Neural cell (in vitro differentiated cells): ENCODE measurements at regions not wholly inside any gene's neighbourhood (a gene's known extent, or its start where the extent isn't known, plus 50 kb on each side); places are given as distances from the start of the nearest gene placed in this dataset.

ENCODE experiments used
- H2AFZ ChIP-seq: fragments of 200-600, 300-800 bp; sonication (generic), shearing (Covaris generic); 2 replicates; pipeline ENCODE4 v1.6.0; 2014; ENCODE audit warnings: low read depth, mild to moderate bottlenecking, antibody characterized with exemption, low read length, moderate library complexity
- H3F3A ChIP-seq: fragments of 200-600 bp; shearing (Covaris generic); 2 replicates; pipeline ENCODE4 v1.6.1; 2016; ENCODE audit warnings: mild to moderate bottlenecking, moderate library complexity, mixed read lengths, antibody characterized with exemption, low read length; ENCODE audit not compliant: insufficient read depth, poor library complexity, severe bottlenecking
- H3K27ac ChIP-seq: fragments of 200-600, 300-800 bp; sonication (generic), shearing (Covaris generic); 2 replicates; pipeline ENCODE4 v1.5.1; 2014; ENCODE audit warnings: mild to moderate bottlenecking, low read length, moderate library complexity
- H3K27me3 ChIP-seq: fragments of 300-800, 200-600 bp; sonication (generic), shearing (Covaris generic); 2 replicates; pipeline ENCODE4 v1.6.0; 2014; ENCODE audit warnings: mild to moderate bottlenecking, low read depth, low read length, moderate library complexity; ENCODE audit not compliant: insufficient read depth
- H3K36me3 ChIP-seq: fragments of 300-800, 200-600 bp; sonication (generic), shearing (Covaris generic); 2 replicates; pipeline ENCODE4 v1.5.1; 2014; ENCODE audit warnings: mild to moderate bottlenecking, antibody characterized with exemption, low read length, moderate library complexity; ENCODE audit not compliant: insufficient read depth
- H3K4me2 ChIP-seq: fragments of 300-800, 200-600 bp; sonication (generic), shearing (Covaris generic); 2 replicates; pipeline ENCODE4 v1.6.0; 2014; ENCODE audit warnings: mild to moderate bottlenecking, low read length
- H3K4me3 ChIP-seq: fragments of 300-800, 200-600 bp; sonication (generic), shearing (Covaris generic); 2 replicates; pipeline ENCODE4 v1.5.1; 2014; ENCODE audit warnings: mild to moderate bottlenecking, low read length, moderate library complexity
- H3K79me2 ChIP-seq: fragments of 200-600 bp; shearing (Covaris generic); replicated peaks from 2 replicates; pipeline ENCODE4 v1.6.0; 2014; ENCODE audit warnings: mild to moderate bottlenecking, low read length, moderate library complexity; ENCODE audit not compliant: insufficient read depth
- H3K9ac ChIP-seq: fragments of 300-800, 200-600 bp; sonication (generic), shearing (Covaris generic); 2 replicates; pipeline ENCODE4 v1.6.1; 2016; ENCODE audit warnings: mild to moderate bottlenecking, low read length, mixed read lengths
- H3K9me2 ChIP-seq: fragments of 200-600 bp; shearing (Covaris generic); 2 replicates; pipeline ENCODE4 v1.6.1; 2016; ENCODE audit warnings: mild to moderate bottlenecking, low read length, mixed read lengths; ENCODE audit not compliant: insufficient read depth
- H3K9me3 ChIP-seq: fragments of 200-600, 300-800 bp; sonication (generic), shearing (Covaris generic); 2 replicates; pipeline ENCODE4 v1.6.1; 2016; ENCODE audit warnings: mild to moderate bottlenecking, mixed run types, low read length, moderate library complexity, mixed read lengths
- H4K20me1 ChIP-seq: fragments of 200-600 bp; shearing (Covaris generic); 2 replicates; pipeline ENCODE4 v1.6.1; 2016; ENCODE audit warnings: mild to moderate bottlenecking, mixed run types; ENCODE audit not compliant: insufficient read depth
- EP300 ChIP-seq: fragments of 450-650 bp; conservative IDR thresholded peaks from 2 replicates; pipeline ENCODE4 v1.6.1; 2014; ENCODE audit warnings: antibody characterized with exemption, mild to moderate bottlenecking, moderate library complexity; ENCODE audit not compliant: poor library complexity, severe bottlenecking
- EZH2 ChIP-seq: fragments of 200-600, 300-800 bp; shearing (Covaris generic), sonication (generic); IDR thresholded peaks from 2 replicates; pipeline ENCODE4 v1.6.1; 2014; ENCODE audit warnings: antibody characterized with exemption, low read length, borderline replicate concordance, mild to moderate bottlenecking; ENCODE audit not compliant: insufficient read depth, poor library complexity, severe bottlenecking
- MXI1 ChIP-seq: fragments of 450-650 bp; conservative IDR thresholded peaks from 2 replicates; pipeline ENCODE4 v1.6.1; 2014; ENCODE audit warnings: antibody characterized with exemption, mild to moderate bottlenecking; ENCODE audit not compliant: poor library complexity, severe bottlenecking
- POLR2AphosphoS5 ChIP-seq: IDR thresholded peaks from 2 replicates; pipeline ENCODE4 v1.6.1; 2012
- RAD21 ChIP-seq: fragments of 450-650 bp; conservative IDR thresholded peaks from 2 replicates; pipeline ENCODE4 v1.6.1; 2014; ENCODE audit warnings: antibody characterized with exemption, mild to moderate bottlenecking, moderate library complexity
- SMC3 ChIP-seq: fragments of 450-650 bp; conservative IDR thresholded peaks from 2 replicates; pipeline ENCODE4 v1.6.1; 2014; ENCODE audit warnings: antibody characterized with exemption, mild to moderate bottlenecking, moderate library complexity; ENCODE audit not compliant: poor library complexity
- TAF1 ChIP-seq: IDR thresholded peaks from 2 replicates; pipeline ENCODE4 v1.6.1; 2012; ENCODE audit warnings: low read depth
- TF ChIP-seq, protein P1 (sequence below): fragments of 450-650 bp; IDR thresholded peaks from 2 replicates; pipeline ENCODE4 v1.5.1; 2014; ENCODE audit warnings: antibody characterized with exemption, mild to moderate bottlenecking, moderate library complexity; ENCODE audit not compliant: poor library complexity, severe bottlenecking
- TF ChIP-seq, protein P2 (sequence below): IDR thresholded peaks from 2 replicates; pipeline ENCODE4 v1.6.1; 2012; ENCODE audit warnings: borderline replicate concordance

DNA sequence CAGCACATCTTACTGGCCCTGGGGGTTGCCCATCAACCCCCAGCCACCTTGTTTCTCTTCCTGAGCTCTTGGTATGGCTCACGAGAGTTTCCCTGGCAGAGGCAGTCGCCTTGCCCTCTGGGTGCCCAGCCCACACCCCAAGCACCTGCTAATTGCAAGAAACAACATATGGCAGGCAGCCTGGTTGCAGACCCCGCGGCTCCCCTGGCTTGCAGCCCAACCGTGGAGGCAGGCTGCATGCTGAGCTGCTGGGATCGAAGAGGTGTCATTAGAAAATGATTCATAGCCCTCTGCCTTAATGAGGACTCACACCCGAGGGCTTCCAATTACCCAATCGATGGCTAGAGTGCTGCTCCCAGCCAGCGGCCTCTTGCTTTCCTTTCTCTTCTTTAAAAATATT, 115.7 kb downstream of the TMEM114 start:
- H3K79me2 ChIP-seq: no peaks in the 10 kb centered on the region
- H3K9ac ChIP-seq: no peak overlapping the region
- H3K27me3 ChIP-seq: no peaks in the 10 kb centered on the region
- H2AFZ ChIP-seq: no peak overlapping the region
- H3K27ac ChIP-seq: no peak overlapping the region
- TF ChIP-seq RAD21: no peak
- TF ChIP-seq, protein P1, sequence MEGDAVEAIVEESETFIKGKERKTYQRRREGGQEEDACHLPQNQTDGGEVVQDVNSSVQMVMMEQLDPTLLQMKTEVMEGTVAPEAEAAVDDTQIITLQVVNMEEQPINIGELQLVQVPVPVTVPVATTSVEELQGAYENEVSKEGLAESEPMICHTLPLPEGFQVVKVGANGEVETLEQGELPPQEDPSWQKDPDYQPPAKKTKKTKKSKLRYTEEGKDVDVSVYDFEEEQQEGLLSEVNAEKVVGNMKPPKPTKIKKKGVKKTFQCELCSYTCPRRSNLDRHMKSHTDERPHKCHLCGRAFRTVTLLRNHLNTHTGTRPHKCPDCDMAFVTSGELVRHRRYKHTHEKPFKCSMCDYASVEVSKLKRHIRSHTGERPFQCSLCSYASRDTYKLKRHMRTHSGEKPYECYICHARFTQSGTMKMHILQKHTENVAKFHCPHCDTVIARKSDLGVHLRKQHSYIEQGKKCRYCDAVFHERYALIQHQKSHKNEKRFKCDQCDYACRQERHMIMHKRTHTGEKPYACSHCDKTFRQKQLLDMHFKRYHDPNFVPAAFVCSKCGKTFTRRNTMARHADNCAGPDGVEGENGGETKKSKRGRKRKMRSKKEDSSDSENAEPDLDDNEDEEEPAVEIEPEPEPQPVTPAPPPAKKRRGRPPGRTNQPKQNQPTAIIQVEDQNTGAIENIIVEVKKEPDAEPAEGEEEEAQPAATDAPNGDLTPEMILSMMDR: no peak
- no peak for TF ChIP-seq EP300
- no peak for TF ChIP-seq POLR2AphosphoS5
- no peak for TF ChIP-seq EZH2
- TF ChIP-seq, protein P2, sequence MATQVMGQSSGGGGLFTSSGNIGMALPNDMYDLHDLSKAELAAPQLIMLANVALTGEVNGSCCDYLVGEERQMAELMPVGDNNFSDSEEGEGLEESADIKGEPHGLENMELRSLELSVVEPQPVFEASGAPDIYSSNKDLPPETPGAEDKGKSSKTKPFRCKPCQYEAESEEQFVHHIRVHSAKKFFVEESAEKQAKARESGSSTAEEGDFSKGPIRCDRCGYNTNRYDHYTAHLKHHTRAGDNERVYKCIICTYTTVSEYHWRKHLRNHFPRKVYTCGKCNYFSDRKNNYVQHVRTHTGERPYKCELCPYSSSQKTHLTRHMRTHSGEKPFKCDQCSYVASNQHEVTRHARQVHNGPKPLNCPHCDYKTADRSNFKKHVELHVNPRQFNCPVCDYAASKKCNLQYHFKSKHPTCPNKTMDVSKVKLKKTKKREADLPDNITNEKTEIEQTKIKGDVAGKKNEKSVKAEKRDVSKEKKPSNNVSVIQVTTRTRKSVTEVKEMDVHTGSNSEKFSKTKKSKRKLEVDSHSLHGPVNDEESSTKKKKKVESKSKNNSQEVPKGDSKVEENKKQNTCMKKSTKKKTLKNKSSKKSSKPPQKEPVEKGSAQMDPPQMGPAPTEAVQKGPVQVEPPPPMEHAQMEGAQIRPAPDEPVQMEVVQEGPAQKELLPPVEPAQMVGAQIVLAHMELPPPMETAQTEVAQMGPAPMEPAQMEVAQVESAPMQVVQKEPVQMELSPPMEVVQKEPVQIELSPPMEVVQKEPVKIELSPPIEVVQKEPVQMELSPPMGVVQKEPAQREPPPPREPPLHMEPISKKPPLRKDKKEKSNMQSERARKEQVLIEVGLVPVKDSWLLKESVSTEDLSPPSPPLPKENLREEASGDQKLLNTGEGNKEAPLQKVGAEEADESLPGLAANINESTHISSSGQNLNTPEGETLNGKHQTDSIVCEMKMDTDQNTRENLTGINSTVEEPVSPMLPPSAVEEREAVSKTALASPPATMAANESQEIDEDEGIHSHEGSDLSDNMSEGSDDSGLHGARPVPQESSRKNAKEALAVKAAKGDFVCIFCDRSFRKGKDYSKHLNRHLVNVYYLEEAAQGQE: no peak
- no peak for TF ChIP-seq SMC3
- no peak for TF ChIP-seq TAF1
- no peak for TF ChIP-seq MXI1
- no peaks in the 10 kb centered on the region for H3K9me2 ChIP-seq
- no peak overlapping the region for H3K4me2 ChIP-seq
- no peak overlapping the region for H3K4me3 ChIP-seq
- H3F3A ChIP-seq: no peaks in the 10 kb centered on the region
- H3K36me3 ChIP-seq: no peaks in the 10 kb centered on the region
- no peaks in the 10 kb centered on the region for H3K9me3 ChIP-seq
- H4K20me1 ChIP-seq: no peaks in the 10 kb centered on the region

DNA sequence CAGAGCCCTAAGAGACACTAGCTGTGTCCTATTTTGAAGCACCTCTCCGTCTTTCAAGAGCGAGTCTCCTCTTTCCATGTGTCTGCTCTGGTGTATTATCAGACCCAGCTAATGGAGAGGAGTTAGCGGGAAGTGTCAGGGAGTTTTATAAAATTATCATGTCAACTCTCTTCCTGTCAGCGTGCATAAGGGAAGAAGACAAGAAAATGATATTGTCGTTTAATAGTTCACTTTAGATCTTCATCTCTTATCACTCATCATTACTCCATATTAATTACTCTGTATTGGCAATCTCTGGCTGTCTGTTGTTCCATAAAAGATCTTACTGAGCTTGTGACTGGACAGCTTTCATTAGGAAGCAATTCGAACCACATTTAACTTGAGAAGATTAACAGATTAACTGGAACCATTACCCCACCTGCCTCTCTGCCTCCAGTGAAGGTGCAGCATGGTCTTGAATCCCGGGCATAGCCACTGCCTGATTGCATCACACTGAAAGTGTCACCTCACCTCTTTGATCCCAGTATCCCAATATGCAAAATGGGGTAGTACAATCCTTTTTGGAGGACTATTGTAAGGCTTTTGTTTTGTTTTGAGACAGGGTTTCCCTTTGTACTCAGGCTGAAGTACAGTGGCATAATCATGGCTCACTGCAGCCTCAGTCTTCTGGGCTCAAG, 121.1 kb downstream of the TMEM114 start:
- no peak overlapping the region for H3K4me2 ChIP-seq
- H3F3A ChIP-seq: no peaks in the 10 kb centered on the region
- H3K27ac ChIP-seq: no peak overlapping the region
- peak; percentile 97 for TF ChIP-seq EP300
- no peak for TF ChIP-seq RAD21
- TF ChIP-seq TAF1: no peak
- peak; percentile 95 for TF ChIP-seq POLR2AphosphoS5
- TF ChIP-seq EZH2: no peak
- TF ChIP-seq, protein P2: peak; percentile 78
- peak; percentile 40 for TF ChIP-seq MXI1
- H4K20me1 ChIP-seq: no peaks in the 10 kb centered on the region
- no peak overlapping the region for H3K9ac ChIP-seq
- no peaks in the 10 kb centered on the region for H3K9me2 ChIP-seq
- H3K79me2 ChIP-seq: no peaks in the 10 kb centered on the region
- no peaks in the 10 kb centered on the region for H3K27me3 ChIP-seq
- H3K4me3 ChIP-seq: peak overlapping the region; percentile 5
- no peaks in the 10 kb centered on the region for H3K9me3 ChIP-seq
- no peak overlapping the region for H2AFZ ChIP-seq
- no peaks in the 10 kb centered on the region for H3K36me3 ChIP-seq
